ENCODE measurements at regions not wholly inside any gene's neighbourhood (a gene's known extent, or its start where the extent isn't known, plus 50 kb on each side); places are given as distances from the start of the nearest gene placed in this dataset.

DNA sequence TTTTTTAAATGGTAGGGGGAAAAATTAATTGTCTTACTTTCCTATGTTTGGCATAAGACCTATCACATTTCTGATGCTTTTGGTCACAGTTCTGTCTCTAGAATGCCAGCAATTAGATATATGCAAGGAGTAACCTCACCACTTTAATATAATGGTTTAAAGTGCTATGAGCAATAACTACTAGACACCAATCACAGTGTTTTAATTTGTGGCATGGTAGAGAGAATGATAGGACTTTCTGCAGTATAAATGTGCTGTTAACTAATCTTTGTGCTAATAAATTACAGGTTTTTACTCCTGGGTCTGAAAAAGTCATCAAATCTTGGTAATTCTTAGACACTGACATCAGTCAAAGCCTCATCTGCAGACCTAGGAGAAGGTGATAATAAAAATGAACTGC lies 2110.3 kb downstream of the NCAM2 start:
- H3K4me1 Mint-ChIP-seq = no peaks in the 10 kb centered on the region
- CTCF ChIA-PET (ENCODE audit: partially characterized antibody) = no interaction called here
- no peak for DNase-seq
- H3K27me3 Mint-ChIP-seq = no peaks in the 10 kb centered on the region
- H3K27me3 ChIP-seq (ENCODE audit: insufficient read depth, low read length) = no peaks in the 10 kb centered on the region
- no peak overlapping the region for H3K4me3 Mint-ChIP-seq
- H3K9me3 Mint-ChIP-seq = peaks cover 0 to 5% (median 2%) of the 10 kb centered on the region in 8 donors
- no peaks in the 10 kb centered on the region for H3K9me3 ChIP-seq (ENCODE audit: control insufficient read depth in 1 of 2, low read length in 2 of 2)
- H3K27ac Mint-ChIP-seq = no peak overlapping the region
- H3K27ac ChIP-seq (ENCODE audit: low read depth, low read length) = no peak overlapping the region
- no peak overlapping the region for H3K4me3 ChIP-seq (ENCODE audit: low read length in 2 of 2)
- no peaks in the 10 kb centered on the region for H3K36me3 ChIP-seq (ENCODE audit: insufficient read depth, low read length)
- POLR2A ChIA-PET (ENCODE audit: partially characterized antibody) = no interaction called here
- intact Hi-C loops (cut with micrococcal nuclease) = no loop called here
- H3K4me1 ChIP-seq (ENCODE audit: insufficient read depth, low read length) = no peaks in the 10 kb centered on the region
- no peaks in the 10 kb centered on the region for H3K36me3 Mint-ChIP-seq

DNA sequence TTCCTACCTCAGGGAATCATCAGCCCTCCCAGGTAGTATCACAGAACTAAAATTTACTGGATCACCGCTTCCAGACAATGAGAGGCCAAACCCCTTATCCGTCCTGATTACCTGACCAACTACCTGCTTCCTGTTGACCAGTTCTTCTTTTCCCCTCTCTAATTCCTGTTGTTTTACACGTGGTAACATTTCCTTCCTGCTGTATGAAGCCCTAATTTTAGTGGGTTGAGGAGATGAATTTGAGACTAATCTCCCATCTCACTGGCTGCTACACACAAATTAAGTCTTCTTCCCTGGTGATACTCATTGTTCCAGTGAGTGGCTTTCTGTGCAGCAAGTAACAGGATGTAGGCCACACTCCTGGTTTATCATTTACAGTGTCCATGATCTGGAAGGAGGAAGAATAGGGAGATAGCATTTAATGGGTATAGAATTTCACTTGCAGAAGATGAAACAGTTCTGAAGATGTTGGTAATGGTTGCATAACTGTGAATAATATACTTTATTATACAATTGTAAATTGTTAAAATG lies 2112.9 kb downstream of the NCAM2 start:
- H3K27me3 Mint-ChIP-seq = no peaks in the 10 kb centered on the region
- H3K27me3 ChIP-seq (ENCODE audit: insufficient read depth, low read length) = no peaks in the 10 kb centered on the region
- no peak for DNase-seq

DNA sequence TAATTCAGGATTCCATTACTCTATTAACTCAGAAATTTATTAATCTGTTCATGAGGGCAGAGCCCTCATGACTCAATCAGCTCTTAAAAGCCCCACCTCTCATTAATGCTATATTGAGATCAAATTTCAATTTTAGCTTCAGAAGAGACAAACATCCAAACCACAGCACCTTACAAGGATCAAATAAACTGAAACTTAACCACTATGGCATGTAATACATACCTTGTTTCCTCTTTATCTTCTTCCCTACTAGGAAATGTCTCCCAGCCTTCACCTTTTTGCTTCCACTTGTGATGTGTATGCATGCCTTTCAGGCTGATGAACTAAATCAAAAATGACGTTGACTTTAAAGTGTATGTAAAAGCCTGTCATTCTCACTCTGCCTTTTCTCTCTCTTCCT lies 2121.3 kb downstream of the NCAM2 start:
- no peaks in the 10 kb centered on the region for H3K36me3 Mint-ChIP-seq
- H3K4me1 Mint-ChIP-seq = no peaks in the 10 kb centered on the region
- H3K27me3 ChIP-seq (ENCODE audit: insufficient read depth, low read length) = no peaks in the 10 kb centered on the region
- POLR2A ChIA-PET (ENCODE audit: partially characterized antibody) = no interaction called here
- no peak overlapping the region for H3K27ac ChIP-seq (ENCODE audit: low read depth, low read length)
- H3K27me3 Mint-ChIP-seq = no peaks in the 10 kb centered on the region
- H3K9me3 Mint-ChIP-seq = peaks cover 0 to 10% (median 2%) of the 10 kb centered on the region in 8 donors
- CTCF ChIA-PET (ENCODE audit: partially characterized antibody) = no interaction called here
- intact Hi-C loops (cut with micrococcal nuclease) = no loop called here
- H3K4me3 ChIP-seq (ENCODE audit: low read length in 2 of 2) = no peak overlapping the region
- DNase-seq = no peak
- H3K36me3 ChIP-seq (ENCODE audit: insufficient read depth, low read length) = no peaks in the 10 kb centered on the region
- H3K4me3 Mint-ChIP-seq = no peak overlapping the region
- H3K4me1 ChIP-seq (ENCODE audit: insufficient read depth, low read length) = no peaks in the 10 kb centered on the region
- no peak overlapping the region for H3K27ac Mint-ChIP-seq
- no peaks in the 10 kb centered on the region for H3K9me3 ChIP-seq (ENCODE audit: control insufficient read depth in 1 of 2, low read length in 2 of 2)

More for the DNA sequence above, 2112.9 kb downstream of the NCAM2 start:
- Mint-ChIP-seq H3K27ac (no peak overlapping the region), H3K4me1 (no peaks in the 10 kb centered on the region), H3K36me3 (no peaks in the 10 kb centered on the region), H3K9me3 (peaks cover 0 to 8% (median 4%) of the 10 kb centered on the region in 8 donors), H3K4me3 (no peak overlapping the region)
- H3K27ac ChIP-seq (ENCODE audit: low read depth, low read length) = no peak overlapping the region
- H3K36me3 ChIP-seq (ENCODE audit: insufficient read depth, low read length) = no peaks in the 10 kb centered on the region
- H3K4me1 ChIP-seq (ENCODE audit: insufficient read depth, low read length) = no peaks in the 10 kb centered on the region
- no peaks in the 10 kb centered on the region for H3K9me3 ChIP-seq (ENCODE audit: control insufficient read depth in 1 of 2, low read length in 2 of 2)
- H3K4me3 ChIP-seq (ENCODE audit: low read length in 2 of 2) = no peak overlapping the region
- POLR2A ChIA-PET (ENCODE audit: partially characterized antibody) = no interaction called here
- intact Hi-C loops (cut with micrococcal nuclease) = no loop called here
- CTCF ChIA-PET (ENCODE audit: partially characterized antibody) = no interaction called here

DNA sequence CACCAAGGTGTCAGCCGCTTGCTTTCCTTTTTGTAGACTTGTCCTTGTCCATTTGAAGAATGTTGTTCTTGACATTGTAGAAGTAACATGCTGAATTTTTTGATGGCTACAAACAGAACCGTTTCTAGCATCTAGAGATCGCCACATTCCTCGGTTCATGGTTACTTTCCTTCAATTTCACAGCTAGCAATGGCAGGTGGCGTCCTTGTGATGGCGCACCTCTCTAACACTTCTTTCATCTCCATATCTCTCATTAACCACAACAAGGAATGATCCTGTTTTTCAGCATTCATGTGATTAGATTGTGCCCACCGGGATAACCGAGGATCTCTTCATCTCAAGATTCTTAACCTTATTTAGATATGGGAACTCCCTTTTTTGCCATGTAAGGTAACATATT lies 2129.8 kb downstream of the NCAM2 start:
- Histone ChIP-seq H3K27ac (ENCODE audit: low read depth, low read length) (no peak overlapping the region), H3K4me1 (ENCODE audit: insufficient read depth, low read length) (no peaks in the 10 kb centered on the region), H3K36me3 (ENCODE audit: insufficient read depth, low read length) (no peaks in the 10 kb centered on the region), H3K9me3 (ENCODE audit: control insufficient read depth in 1 of 2, low read length in 2 of 2) (no peaks in the 10 kb centered on the region), H3K27me3 (ENCODE audit: insufficient read depth, low read length) (no peaks in the 10 kb centered on the region), H3K4me3 (ENCODE audit: low read length in 2 of 2) (no peak overlapping the region)
- intact Hi-C loops (cut with micrococcal nuclease) = no loop called here
- Mint-ChIP-seq H3K27ac (no peak overlapping the region), H3K27me3 (no peaks in the 10 kb centered on the region), H3K4me3 (no peak overlapping the region), H3K4me1 (no peaks in the 10 kb centered on the region), H3K9me3 (peaks cover 0 to 9% (median 2%) of the 10 kb centered on the region in 8 donors), H3K36me3 (no peaks in the 10 kb centered on the region)
- DNase-seq = no peak
- CTCF ChIA-PET (ENCODE audit: partially characterized antibody) = no interaction called here
- POLR2A ChIA-PET (ENCODE audit: partially characterized antibody) = no interaction called here

DNA sequence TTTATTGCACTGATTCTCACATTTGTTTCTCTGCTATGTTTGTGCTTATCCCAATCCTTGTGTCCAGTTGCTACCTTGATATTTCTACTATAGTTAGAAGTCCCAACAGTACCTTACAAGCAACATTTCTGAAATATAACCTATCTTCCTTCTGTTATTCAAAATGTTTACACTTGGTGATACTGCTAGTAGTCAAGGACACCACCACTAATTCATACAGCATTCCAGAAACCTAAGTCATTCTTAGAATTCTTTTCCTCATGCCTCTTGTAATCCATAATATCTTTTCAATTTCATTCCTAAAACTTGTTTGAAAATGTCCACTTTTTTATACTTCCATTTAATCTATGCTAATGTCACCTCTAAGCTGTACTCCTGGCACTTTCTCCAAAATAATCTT lies 2132.1 kb downstream of the NCAM2 start:
- peak overlapping the region in 1 of 7 donors; percentile 48 for H3K27ac Mint-ChIP-seq

DNA sequence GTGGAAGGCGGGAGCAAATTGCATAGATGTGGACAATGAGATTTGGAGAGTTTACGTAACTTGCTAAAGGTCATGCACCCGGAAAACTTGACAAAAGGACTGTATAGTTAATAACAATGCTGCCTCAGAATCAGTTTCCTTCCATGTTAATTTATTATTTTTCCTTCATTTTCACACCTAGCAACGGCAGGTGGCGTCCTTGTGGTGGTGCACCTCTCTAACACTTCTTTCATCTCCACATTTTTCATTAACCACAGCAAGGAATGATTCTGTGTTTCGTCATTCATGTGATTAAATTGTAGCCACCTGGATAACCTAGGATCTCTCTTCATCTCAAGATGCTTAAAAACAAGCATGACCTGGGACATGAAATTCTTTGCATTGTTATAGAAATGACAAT lies 2133.0 kb downstream of the NCAM2 start:
- no peak overlapping the region for H3K27ac ChIP-seq (ENCODE audit: low read depth, low read length)
- Mint-ChIP-seq H3K9me3 (peaks cover 0 to 14% (median 5%) of the 10 kb centered on the region in 8 donors), H3K4me1 (no peaks in the 10 kb centered on the region), H3K27ac (no peak overlapping the region), H3K27me3 (no peaks in the 10 kb centered on the region), H3K4me3 (no peak overlapping the region), H3K36me3 (no peaks in the 10 kb centered on the region)
- H3K4me3 ChIP-seq (ENCODE audit: low read length in 2 of 2) = no peak overlapping the region
- H3K36me3 ChIP-seq (ENCODE audit: insufficient read depth, low read length) = no peaks in the 10 kb centered on the region
- ChIA-PET CTCF (ENCODE audit: partially characterized antibody) (no interaction called here), POLR2A (ENCODE audit: partially characterized antibody) (no interaction called here)
- H3K9me3 ChIP-seq (ENCODE audit: control insufficient read depth in 1 of 2, low read length in 2 of 2) = no peaks in the 10 kb centered on the region
- no peak for DNase-seq
- H3K27me3 ChIP-seq (ENCODE audit: insufficient read depth, low read length) = no peaks in the 10 kb centered on the region
- intact Hi-C loops (cut with micrococcal nuclease) = no loop called here
- no peaks in the 10 kb centered on the region for H3K4me1 ChIP-seq (ENCODE audit: insufficient read depth, low read length)

More for the DNA sequence above, 2132.1 kb downstream of the NCAM2 start:
- no peaks in the 10 kb centered on the region for H3K4me1 ChIP-seq (ENCODE audit: insufficient read depth, low read length)
- H3K4me3 ChIP-seq (ENCODE audit: low read length in 2 of 2) = no peak overlapping the region
- H3K27ac ChIP-seq (ENCODE audit: low read depth, low read length) = no peak overlapping the region
- H3K9me3 ChIP-seq (ENCODE audit: control insufficient read depth in 1 of 2, low read length in 2 of 2) = no peaks in the 10 kb centered on the region
- Mint-ChIP-seq H3K4me1 (no peaks in the 10 kb centered on the region), H3K27me3 (no peaks in the 10 kb centered on the region), H3K4me3 (no peak overlapping the region), H3K36me3 (no peaks in the 10 kb centered on the region), H3K9me3 (peaks cover 0 to 14% (median 5%) of the 10 kb centered on the region in 8 donors)
- intact Hi-C loops (cut with micrococcal nuclease) = no loop called here
- POLR2A ChIA-PET (ENCODE audit: partially characterized antibody) = no interaction called here
- DNase-seq = no peak
- H3K36me3 ChIP-seq (ENCODE audit: insufficient read depth, low read length) = no peaks in the 10 kb centered on the region
- H3K27me3 ChIP-seq (ENCODE audit: insufficient read depth, low read length) = no peaks in the 10 kb centered on the region
- CTCF ChIA-PET (ENCODE audit: partially characterized antibody) = no interaction called here

DNA sequence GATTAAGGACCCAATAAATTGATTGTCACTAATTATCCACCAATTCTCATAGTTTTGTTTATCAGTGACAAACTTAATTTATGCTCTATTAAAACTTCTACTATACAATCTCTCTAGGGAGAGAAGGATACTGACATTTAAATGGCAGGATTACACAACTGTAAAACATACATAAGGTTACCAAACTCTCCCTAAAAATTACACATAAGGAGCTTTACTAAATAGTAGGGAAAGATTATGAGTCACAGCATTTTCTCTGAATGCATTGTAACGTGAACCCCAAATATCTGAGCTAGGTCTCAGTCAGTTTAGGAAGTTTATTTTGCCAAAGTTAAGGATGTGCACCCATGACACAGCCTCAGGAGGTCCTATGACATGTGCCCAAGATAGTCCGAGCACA lies 2140.6 kb downstream of the NCAM2 start:
- H3K36me3 Mint-ChIP-seq = no peaks in the 10 kb centered on the region
- peaks cover 2 to 11% (median 6%) of the 10 kb centered on the region in 8 donors for H3K9me3 Mint-ChIP-seq
- no peak overlapping the region for H3K4me3 Mint-ChIP-seq
- Histone ChIP-seq H3K4me3 (ENCODE audit: low read length in 2 of 2) (no peak overlapping the region), H3K36me3 (ENCODE audit: insufficient read depth, low read length) (no peaks in the 10 kb centered on the region), H3K9me3 (ENCODE audit: control insufficient read depth in 1 of 2, low read length in 2 of 2) (no peaks in the 10 kb centered on the region), H3K27me3 (ENCODE audit: insufficient read depth, low read length) (no peaks in the 10 kb centered on the region), H3K27ac (ENCODE audit: low read depth, low read length) (no peak overlapping the region), H3K4me1 (ENCODE audit: insufficient read depth, low read length) (no peaks in the 10 kb centered on the region)
- intact Hi-C loops (cut with micrococcal nuclease) = no loop called here
- no peak for DNase-seq
- no peak overlapping the region for H3K27ac Mint-ChIP-seq
- CTCF ChIA-PET (ENCODE audit: partially characterized antibody) = no interaction called here
- H3K4me1 Mint-ChIP-seq = no peaks in the 10 kb centered on the region
- POLR2A ChIA-PET (ENCODE audit: partially characterized antibody) = no interaction called here
- H3K27me3 Mint-ChIP-seq = no peaks in the 10 kb centered on the region

DNA sequence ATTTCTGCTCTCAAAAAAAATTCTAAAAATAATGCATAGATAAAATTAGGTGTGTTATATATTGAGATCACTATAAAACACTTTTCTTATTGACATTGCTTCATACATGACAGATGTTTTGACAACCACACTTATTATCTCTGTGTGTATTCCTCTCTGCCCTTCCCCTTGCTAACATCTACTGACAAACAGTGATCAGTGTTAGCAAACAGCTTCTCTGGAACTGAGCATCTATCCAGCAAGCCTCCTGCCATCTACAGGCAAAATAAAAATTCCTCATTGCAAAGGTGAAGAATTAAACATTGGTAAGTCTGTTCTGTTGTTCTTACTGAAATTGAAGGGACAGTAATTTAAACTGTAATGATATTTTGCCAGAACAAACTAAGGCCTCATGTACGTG lies 2153.9 kb downstream of the NCAM2 start:
- no peaks in the 10 kb centered on the region for H3K9me3 ChIP-seq (ENCODE audit: control insufficient read depth in 1 of 2, low read length in 2 of 2)
- H3K27me3 Mint-ChIP-seq = no peaks in the 10 kb centered on the region
- no peak for DNase-seq
- H3K27ac ChIP-seq (ENCODE audit: low read depth, low read length) = no peak overlapping the region
- no peak overlapping the region for H3K4me3 ChIP-seq (ENCODE audit: low read length in 2 of 2)
- POLR2A ChIA-PET (ENCODE audit: partially characterized antibody) = no interaction called here
- H3K27ac Mint-ChIP-seq = no peak overlapping the region
- H3K36me3 ChIP-seq (ENCODE audit: insufficient read depth, low read length) = no peaks in the 10 kb centered on the region
- no peaks in the 10 kb centered on the region for H3K4me1 ChIP-seq (ENCODE audit: insufficient read depth, low read length)
- H3K36me3 Mint-ChIP-seq = no peaks in the 10 kb centered on the region
- no peak overlapping the region for H3K4me3 Mint-ChIP-seq
- H3K4me1 Mint-ChIP-seq = no peaks in the 10 kb centered on the region
- no peaks in the 10 kb centered on the region for H3K27me3 ChIP-seq (ENCODE audit: insufficient read depth, low read length)
- intact Hi-C loops (cut with micrococcal nuclease) = no loop called here
- peaks cover 0 to 8% (median under 1%) of the 10 kb centered on the region in 8 donors for H3K9me3 Mint-ChIP-seq
- CTCF ChIA-PET (ENCODE audit: partially characterized antibody) = no interaction called here

All from CD4-positive, alpha-beta memory T cell (primary cell).